SU-DHL-6 (cell line): ENCODE measurements at regions not wholly inside any gene's neighbourhood (a gene's known extent, or its start where the extent isn't known, plus 50 kb on each side); places are given as distances from the start of the nearest gene placed in this dataset.

Experiments
- EZH2phosphoT487 ChIP-seq: fragments of 200-600 bp; sonication (generic), shearing (Covaris generic); conservative IDR thresholded peaks from 2 replicates; pipeline ENCODE4 v1.6.1; 2018; ENCODE audit warnings: mild to moderate bottlenecking, antibody characterized with exemption, low read length, moderate library complexity, mixed read lengths
- TF ChIP-seq, protein P1 (sequence below): fragments of 200-600 bp; sonication (generic); IDR thresholded peaks from one replicate; pipeline ENCODE4 v1.5.1; 2017; ENCODE audit warnings: antibody characterized with exemption, mild to moderate bottlenecking, low read length, moderate library complexity; ENCODE audit not compliant: insufficient read depth, poor library complexity, severe bottlenecking

DNA sequence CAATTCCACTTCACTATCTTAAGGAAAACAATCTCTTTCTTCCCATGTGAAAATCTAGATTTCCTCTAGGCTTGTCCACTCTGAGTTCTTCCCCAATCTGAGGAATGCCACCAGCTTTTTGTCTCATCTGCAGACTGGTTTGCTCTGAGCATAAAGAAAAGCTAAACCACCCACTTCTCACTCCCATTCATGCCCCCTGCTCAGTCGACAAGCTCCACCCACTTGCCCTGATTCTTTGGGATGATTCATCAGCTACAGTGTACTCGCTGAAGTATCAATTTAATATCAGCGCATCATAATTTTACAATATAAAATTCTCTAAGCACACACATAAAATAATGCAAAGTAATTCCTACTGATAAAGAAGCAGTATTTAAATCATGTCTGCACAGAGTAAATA lies 209.1 kb downstream of the GRIN2B start:
- TF ChIP-seq, protein P1, sequence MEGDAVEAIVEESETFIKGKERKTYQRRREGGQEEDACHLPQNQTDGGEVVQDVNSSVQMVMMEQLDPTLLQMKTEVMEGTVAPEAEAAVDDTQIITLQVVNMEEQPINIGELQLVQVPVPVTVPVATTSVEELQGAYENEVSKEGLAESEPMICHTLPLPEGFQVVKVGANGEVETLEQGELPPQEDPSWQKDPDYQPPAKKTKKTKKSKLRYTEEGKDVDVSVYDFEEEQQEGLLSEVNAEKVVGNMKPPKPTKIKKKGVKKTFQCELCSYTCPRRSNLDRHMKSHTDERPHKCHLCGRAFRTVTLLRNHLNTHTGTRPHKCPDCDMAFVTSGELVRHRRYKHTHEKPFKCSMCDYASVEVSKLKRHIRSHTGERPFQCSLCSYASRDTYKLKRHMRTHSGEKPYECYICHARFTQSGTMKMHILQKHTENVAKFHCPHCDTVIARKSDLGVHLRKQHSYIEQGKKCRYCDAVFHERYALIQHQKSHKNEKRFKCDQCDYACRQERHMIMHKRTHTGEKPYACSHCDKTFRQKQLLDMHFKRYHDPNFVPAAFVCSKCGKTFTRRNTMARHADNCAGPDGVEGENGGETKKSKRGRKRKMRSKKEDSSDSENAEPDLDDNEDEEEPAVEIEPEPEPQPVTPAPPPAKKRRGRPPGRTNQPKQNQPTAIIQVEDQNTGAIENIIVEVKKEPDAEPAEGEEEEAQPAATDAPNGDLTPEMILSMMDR: no peak
- no peak for TF ChIP-seq EZH2phosphoT487
